ENCODE measurements at regions not wholly inside any gene's neighbourhood (a gene's known extent, or its start where the extent isn't known, plus 50 kb on each side); places are given as distances from the start of the nearest gene placed in this dataset.
"Not testable (repeated sequence)": the region's sequence is repeated elsewhere in the genome, so short reads cannot be mapped to it uniquely, and the experiment has no call there.

GRCh38 chr13:43963726-43964125 is 84.0 kb downstream of the LACC1 start:
- no peak for DNase-seq (ENCODE audit: low read depth)
- ChIA-PET POLR2A (no interaction called here), CTCF (no interaction called here)
- TF ChIP-seq CTCF (IDR thresholded peaks at IDR 0.05; ENCODE audit: insufficient read depth, low read depth, low read length), result no peak
- Histone ChIP-seq H3K4me3 (ENCODE audit: low read depth, low read length) (no peak overlapping the region), H3K36me3 (ENCODE audit: control insufficient read depth, insufficient read depth, low read length) (no peaks in the 10 kb centered on the region), H3K27me3 (ENCODE audit: control insufficient read depth, insufficient read depth, low read length) (peaks cover 2% of the 10 kb centered on the region; the same call in 1 of the 2 replicates)

GRCh38 chr13:43964698-43965458 is 85.2 kb downstream of the LACC1 start:
- CTCF ChIA-PET, result interaction anchor here (0.6 to 1.2 kb wide), 3 partner anchors 9 to 54 kb away, joined by 3 to 4 read pairs (median 4); no protein-coding TSS in a partner anchor
- peaks cover 2% of the 10 kb centered on the region; the same call in 1 of the 2 replicates for H3K27me3 ChIP-seq (ENCODE audit: control insufficient read depth, insufficient read depth, low read length)
- H3K4me3 ChIP-seq (ENCODE audit: low read depth, low read length), result no peak overlapping the region
- DNase-seq (ENCODE audit: low read depth), result no peak
- TF ChIP-seq CTCF (IDR thresholded peaks at IDR 0.05; ENCODE audit: insufficient read depth, low read depth, low read length), result no peak
- POLR2A ChIA-PET, result no interaction called here
- no peaks in the 10 kb centered on the region for H3K36me3 ChIP-seq (ENCODE audit: control insufficient read depth, insufficient read depth, low read length)

GRCh38 chr13:43965459-43965845 is 85.7 kb downstream of the LACC1 start:
- no peak overlapping the region for H3K4me3 ChIP-seq (ENCODE audit: low read depth, low read length)
- H3K36me3 ChIP-seq (ENCODE audit: control insufficient read depth, insufficient read depth, low read length), result no peaks in the 10 kb centered on the region
- no peak for TF ChIP-seq CTCF (IDR thresholded peaks at IDR 0.05; ENCODE audit: insufficient read depth, low read depth, low read length)
- no peak for DNase-seq (ENCODE audit: low read depth)
- ChIA-PET CTCF (interaction anchor here (0.6 to 1.2 kb wide), 4 partner anchors 9 to 54 kb away, joined by 3 to 4 read pairs (median 4); no protein-coding TSS in a partner anchor), POLR2A (no interaction called here)
- H3K27me3 ChIP-seq (ENCODE audit: control insufficient read depth, insufficient read depth, low read length), result peaks cover 2% of the 10 kb centered on the region; the same call in 1 of the 2 replicates

GRCh38 chr13:43968251-43968942 is 88.7 kb downstream of the LACC1 start:
- H3K36me3 ChIP-seq (ENCODE audit: control insufficient read depth, insufficient read depth, low read length); POLR2A ChIA-PET; H3K27me3 ChIP-seq (ENCODE audit: control insufficient read depth, insufficient read depth, low read length); DNase-seq (ENCODE audit: low read depth); H3K4me3 ChIP-seq (ENCODE audit: low read depth, low read length); CTCF ChIA-PET: not testable (repeated sequence)

- CTCF ChIA-PET; H3K27me3 ChIP-seq (ENCODE audit: control insufficient read depth, insufficient read depth, low read length): not testable (repeated sequence)
Measured at GRCh38 chr13:43968943-43969690, 89.4 kb downstream of the LACC1 start.

GRCh38 chr13:43969919-43970318 is 90.2 kb downstream of the LACC1 start:
- POLR2A ChIA-PET; H3K27me3 ChIP-seq (ENCODE audit: control insufficient read depth, insufficient read depth, low read length); DNase-seq (ENCODE audit: low read depth); CTCF ChIA-PET; H3K36me3 ChIP-seq (ENCODE audit: control insufficient read depth, insufficient read depth, low read length); H3K4me3 ChIP-seq (ENCODE audit: low read depth, low read length): not testable (repeated sequence)

More at GRCh38 chr13:43968943-43969690, 89.4 kb downstream of the LACC1 start:
- H3K4me3 ChIP-seq (ENCODE audit: low read depth, low read length); H3K36me3 ChIP-seq (ENCODE audit: control insufficient read depth, insufficient read depth, low read length); DNase-seq (ENCODE audit: low read depth); POLR2A ChIA-PET: not testable (repeated sequence)

GRCh38 chr13:43970520-43971242 is 91.0 kb downstream of the LACC1 start:
- H3K4me3 ChIP-seq (ENCODE audit: low read depth, low read length); POLR2A ChIA-PET; DNase-seq (ENCODE audit: low read depth); H3K27me3 ChIP-seq (ENCODE audit: control insufficient read depth, insufficient read depth, low read length); CTCF ChIA-PET; H3K36me3 ChIP-seq (ENCODE audit: control insufficient read depth, insufficient read depth, low read length): not testable (repeated sequence)

- H3K4me3 ChIP-seq (ENCODE audit: low read depth, low read length); DNase-seq (ENCODE audit: low read depth); CTCF ChIA-PET; POLR2A ChIA-PET; H3K36me3 ChIP-seq (ENCODE audit: control insufficient read depth, insufficient read depth, low read length); H3K27me3 ChIP-seq (ENCODE audit: control insufficient read depth, insufficient read depth, low read length): not testable (repeated sequence)
Measured at GRCh38 chr13:43971324-43971723, 91.6 kb downstream of the LACC1 start.

Data from BJ (cell line).